GM18868 (cell line): ENCODE measurements at regions not wholly inside any gene's neighbourhood (a gene's known extent, or its start where the extent isn't known, plus 50 kb on each side); places are given as distances from the start of the nearest gene placed in this dataset.
"Not testable (repeated sequence)": the region's sequence is repeated elsewhere in the genome, so short reads cannot be mapped to it uniquely, and the experiment has no call there.

Experiments
- ATAC-seq: cut with Tn5 transposase; IDR thresholded peaks from one replicate; pipeline ENCODE4 v1.9.1; 2021; ENCODE audit warnings: mild to moderate bottlenecking, moderate library complexity; ENCODE audit not compliant: unreplicated experiment

- ATAC-seq, result not testable (repeated sequence)
Measured at GRCh38 chr11:92465410-92465809, 240.8 kb downstream of the FAT3 start.

GRCh38 chr11:92473736-92474135 lies 249.1 kb downstream of the FAT3 start:
- no peak for ATAC-seq

- ATAC-seq, result no peak
Measured at GRCh38 chr11:92475316-92475715, 250.7 kb downstream of the FAT3 start.

GRCh38 chr11:92475819-92476218 lies 251.2 kb downstream of the FAT3 start:
- no peak for ATAC-seq

- no peak for ATAC-seq
Measured at GRCh38 chr11:92477686-92478085, 253.1 kb downstream of the FAT3 start.

GRCh38 chr11:92480499-92480898 lies 255.9 kb downstream of the FAT3 start:
- no peak for ATAC-seq

GRCh38 chr11:92482492-92483060 lies 258.0 kb downstream of the FAT3 start:
- no peak for ATAC-seq

GRCh38 chr11:92484570-92484969 lies 260.0 kb downstream of the FAT3 start:
- no peak for ATAC-seq

- ATAC-seq, result no peak
Measured at GRCh38 chr11:92489826-92490399, 265.3 kb downstream of the FAT3 start.

- no peak for ATAC-seq
Measured at GRCh38 chr11:92492372-92492771, 267.8 kb downstream of the FAT3 start.

- no peak for ATAC-seq
Measured at GRCh38 chr11:92495107-92495793, 270.6 kb downstream of the FAT3 start.

- no peak for ATAC-seq
Measured at GRCh38 chr11:92500453-92500852, 275.8 kb downstream of the FAT3 start.

- no peak for ATAC-seq
Measured at GRCh38 chr11:92501066-92501739, 276.6 kb downstream of the FAT3 start.

GRCh38 chr11:92504004-92504403 lies 279.4 kb downstream of the FAT3 start:
- ATAC-seq, result no peak

- no peak for ATAC-seq
Measured at GRCh38 chr11:92504534-92504933, 279.9 kb downstream of the FAT3 start.

- no peak for ATAC-seq
Measured at GRCh38 chr11:92505689-92506088, 281.1 kb downstream of the FAT3 start.

- ATAC-seq, result no peak
Measured at GRCh38 chr11:92506809-92507336, 282.3 kb downstream of the FAT3 start.

- no peak for ATAC-seq
Measured at GRCh38 chr11:92510591-92510990, 286.0 kb downstream of the FAT3 start.

- no peak for ATAC-seq
Measured at GRCh38 chr11:92511522-92512203, 287.0 kb downstream of the FAT3 start.

- no peak for ATAC-seq
Measured at GRCh38 chr11:92512204-92512569, 287.6 kb downstream of the FAT3 start.

- no peak for ATAC-seq
Measured at GRCh38 chr11:92523611-92524010, 299.0 kb downstream of the FAT3 start.
